K562 (cell line): ENCODE measurements at regions not wholly inside any gene's neighbourhood (a gene's known extent, or its start where the extent isn't known, plus 50 kb on each side); places are given as distances from the start of the nearest gene placed in this dataset.

Experiments used
- ATAC-seq: fragments of 200-7000 bp; cut with Tn5 transposase; 3 replicates; pipeline ENCODE4 v1.9.1; 2020; ENCODE audit warnings: moderate library complexity
- BruUV-seq: library from RNA; stranded (reverse); fragments of 400-500 nt; replicated peaks from 2 replicates; lab custom pipeline; 2021; lab: Mats Ljungman, UMichigan
- CTCF ChIA-PET: fragments of 300-600 bp; formaldehyde crosslinking; extraction: SDS; loops from one replicate; lab custom pipeline; 2021; ENCODE audit warnings: low intra/inter-chr PET ratio; lab: Yijun Ruan, JAX
- POLR2A ChIA-PET: fragments of 300-600, 350-650 bp; sonication (Branson Sonifier 250); formaldehyde crosslinking; extraction: SDS; loops from one replicate; lab custom pipeline; 2021; ENCODE audit warnings: antibody characterized with exemption, inconsistent platforms; lab: Yijun Ruan, JAX
- DNase-seq, 4 experiments: peaks; one replicate each; pipeline versions ENCODE4 v3.0.0 to v3.0.0-alpha.2; 2011 to 2018; ENCODE audit warnings: low spot score in 3 of 4, mixed read lengths in 3 of 4; ENCODE audit errors: extremely low read depth in 1 of 4
- FAIRE-seq: peaks from 2 replicates; lab custom pipeline; 2011; peaks lifted over from hg19 to GRCh38; lab: Jason Lieb, UNC
- H2AFZ ChIP-seq: 2 replicates; pipeline ENCODE4 v1.6.0; 2011; ENCODE audit warnings: low read depth, low read length, control low read depth, inconsistent platforms
- H3K27ac ChIP-seq: fragments of 200-600 bp; 3 replicates; pipeline ENCODE4 v1.8.0; 2011; ENCODE audit warnings: low read depth, mild to moderate bottlenecking, control low read depth, inconsistent platforms, low read length, moderate library complexity, mixed read lengths; ENCODE audit errors: extremely low read depth
- H3K27me3 ChIP-seq, 2 experiments: fragments of 300-600 bp in 1 of 2; 2 replicates in 1 of 2; 3 replicates in 1 of 2; pipeline versions ENCODE4 v1.6.0 to v1.8.0; 2011; ENCODE audit warnings: inconsistent platforms in 2 of 2, low read length in 2 of 2, mild to moderate bottlenecking in 1 of 2, mixed read lengths in 1 of 2, moderate library complexity in 1 of 2; ENCODE audit not compliant: control insufficient read depth in 2 of 2, insufficient read depth in 2 of 2
- H3K36me3 ChIP-seq: fragments of 300-600 bp; 3 replicates; pipeline ENCODE4 v1.8.0; 2011; ENCODE audit warnings: mild to moderate bottlenecking, low read length, inconsistent platforms; ENCODE audit not compliant: control insufficient read depth, insufficient read depth
- H3K4me1 ChIP-seq, 2 experiments: fragments of 200-600 bp in 1 of 2; replicated peaks in 1 of 2; 2 replicates in 1 of 2; 3 replicates in 1 of 2; pipeline versions ENCODE4 v1.5.1 to v1.8.0; 2011; ENCODE audit warnings: inconsistent platforms in 2 of 2, low read length in 2 of 2, mild to moderate bottlenecking in 1 of 2, mixed read lengths in 1 of 2, moderate library complexity in 1 of 2; ENCODE audit not compliant: control insufficient read depth in 2 of 2, insufficient read depth in 2 of 2
- H3K4me2 ChIP-seq: 2 replicates; pipeline ENCODE4 v1.6.1; 2011; ENCODE audit warnings: low read length, control low read depth, inconsistent platforms, mixed read lengths; ENCODE audit not compliant: insufficient read depth
- H3K4me3 ChIP-seq: fragments of 200-600 bp; sonication (generic), shearing (Covaris generic); 2 replicates; pipeline ENCODE4 v1.5.1; 2016; ENCODE audit warnings: control low read depth, inconsistent platforms
- H3K79me2 ChIP-seq: fragments of 200-600 bp; 3 replicates; pipeline ENCODE4 v1.8.0; 2011; ENCODE audit warnings: low read length, inconsistent platforms; ENCODE audit not compliant: control insufficient read depth, insufficient read depth
- H3K9ac ChIP-seq, 2 experiments: 2 replicates each; pipeline versions ENCODE4 v1.6.0 to v1.6.1; 2011; ENCODE audit warnings: low read depth in 2 of 2, low read length in 2 of 2, control low read depth in 1 of 2, inconsistent platforms in 1 of 2, mild to moderate bottlenecking in 1 of 2, mixed read lengths in 1 of 2; ENCODE audit not compliant: insufficient read depth in 1 of 2
- H3K9me1 ChIP-seq: one replicate; pipeline ENCODE4 v1.6.0; 2011; ENCODE audit warnings: inconsistent platforms, mild to moderate bottlenecking, low read length, moderate library complexity; ENCODE audit not compliant: control insufficient read depth, insufficient read depth
- H3K9me3 ChIP-seq: replicated peaks from 2 replicates; pipeline ENCODE4 v1.5.1; 2011; ENCODE audit warnings: low read depth, low read length, inconsistent platforms; ENCODE audit not compliant: control insufficient read depth, insufficient read depth
- H4K20me1 ChIP-seq: replicated peaks from 2 replicates; pipeline ENCODE4 v1.6.1; 2011; ENCODE audit warnings: low read length, inconsistent platforms, mixed read lengths; ENCODE audit not compliant: control insufficient read depth, insufficient read depth
- ARNT ChIP-seq, 2 experiments: fragments of 450-650 bp; IDR thresholded peaks; 2 replicates each; pipeline ENCODE4 v1.6.1; 2016; ENCODE audit warnings: mild to moderate bottlenecking in 1 of 2
- MBD1 ChIP-seq: fragments of 250-450 bp; sonication (Bioruptor Pico); IDR thresholded peaks from 2 replicates; pipeline ENCODE4 v1.8.0; 2022; ENCODE audit warnings: inconsistent platforms
- TARDBP ChIP-seq: fragments of 450-650 bp; IDR thresholded peaks from 2 replicates; pipeline ENCODE4 v1.6.1; 2016
- ZFP36 ChIP-seq: fragments of 150-350 bp; IDR thresholded peaks from 2 replicates; pipeline ENCODE4 v1.6.1; 2018; ENCODE audit warnings: low read length, low read depth; ENCODE audit not compliant: partially characterized antibody
- ZNF232 ChIP-seq: sonication (generic); formaldehyde crosslinking; IDR thresholded peaks from 2 replicates; pipeline ENCODE4 v1.8.0; 2022; ENCODE audit warnings: mild to moderate bottlenecking, missing genetic modification reagents
- WGBS: fragments of 100-300 bp; shearing (Covaris generic); methylation state at CpG from one replicate; pipeline ENCODE4 v1.1.6; 2016; ENCODE audit warnings: low coverage, mixed read lengths; ENCODE audit not compliant: insufficient coverage; ENCODE audit errors: missing lambda C conversion rate; 5-methylcytosine and 5-hydroxymethylcytosine counted together
- in situ Hi-C: fragments of 300-500 bp; cut with MboI; formaldehyde crosslinking; loops from 4 replicates; pipeline ENCODE4 v1.15.0; 2018; ENCODE audit warnings: inconsistent platforms, mixed read lengths
- intact Hi-C: fragments of 100-400 bp; cut with micrococcal nuclease; formaldehyde crosslinking; loops from 2 replicates; pipeline ENCODE4 v1.14.2; 2022
- TF ChIP-seq, protein P1 (sequence below): fragments of 250-450 bp; sonication (Bioruptor Pico); IDR thresholded peaks from 2 replicates; pipeline ENCODE4 v1.8.0; 2021; ENCODE audit warnings: borderline replicate concordance, mild to moderate bottlenecking, moderate library complexity; ENCODE audit not compliant: poor library complexity, severe bottlenecking

GRCh38 chr4:9594948-9595347, 150.7 kb downstream of the DEFB131A start:
- no TSS peak for BruUV-seq
- no peak overlapping the region for H3K27ac ChIP-seq
- intact Hi-C loops = no loop called here
- H3K9me1 ChIP-seq = no peaks in the 10 kb centered on the region
- no peaks in the 10 kb centered on the region for H3K27me3 ChIP-seq
- no peaks in the 10 kb centered on the region for H4K20me1 ChIP-seq
- H3K79me2 ChIP-seq = no peaks in the 10 kb centered on the region
- TF ChIP-seq MBD1 (CRISPR knock-in tag) (no peak), ZFP36 (no peak), ZNF232 (CRISPR knock-in tag) (no peak), ARNT (IDR thresholded peaks at IDR 0.05) (no peak), TARDBP (no peak)
- TF ChIP-seq, protein P1, sequence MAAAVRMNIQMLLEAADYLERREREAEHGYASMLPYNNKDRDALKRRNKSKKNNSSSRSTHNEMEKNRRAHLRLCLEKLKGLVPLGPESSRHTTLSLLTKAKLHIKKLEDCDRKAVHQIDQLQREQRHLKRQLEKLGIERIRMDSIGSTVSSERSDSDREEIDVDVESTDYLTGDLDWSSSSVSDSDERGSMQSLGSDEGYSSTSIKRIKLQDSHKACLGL (CRISPR knock-in tag) = no peak
- no peak for FAIRE-seq
- H2AFZ ChIP-seq = no peak overlapping the region
- H3K4me1 ChIP-seq = no peaks in the 10 kb centered on the region
- no peaks in the 10 kb centered on the region for H3K36me3 ChIP-seq
- DNase-seq = no peak
- in situ Hi-C loops = no loop called here
- no peak for ATAC-seq
- ChIA-PET POLR2A (no interaction called here), CTCF (no interaction called here)
- no peak overlapping the region for H3K4me3 ChIP-seq
- 0% methylated on average over 1 of the region's 1 CpG for WGBS
- H3K9me3 ChIP-seq = no peaks in the 10 kb centered on the region
- H3K9ac ChIP-seq = no peak overlapping the region
- H3K4me2 ChIP-seq = no peak overlapping the region
